ENCODE measurements at regions not wholly inside any gene's neighbourhood (a gene's known extent, or its start where the extent isn't known, plus 50 kb on each side); places are given as distances from the start of the nearest gene placed in this dataset.

DNA sequence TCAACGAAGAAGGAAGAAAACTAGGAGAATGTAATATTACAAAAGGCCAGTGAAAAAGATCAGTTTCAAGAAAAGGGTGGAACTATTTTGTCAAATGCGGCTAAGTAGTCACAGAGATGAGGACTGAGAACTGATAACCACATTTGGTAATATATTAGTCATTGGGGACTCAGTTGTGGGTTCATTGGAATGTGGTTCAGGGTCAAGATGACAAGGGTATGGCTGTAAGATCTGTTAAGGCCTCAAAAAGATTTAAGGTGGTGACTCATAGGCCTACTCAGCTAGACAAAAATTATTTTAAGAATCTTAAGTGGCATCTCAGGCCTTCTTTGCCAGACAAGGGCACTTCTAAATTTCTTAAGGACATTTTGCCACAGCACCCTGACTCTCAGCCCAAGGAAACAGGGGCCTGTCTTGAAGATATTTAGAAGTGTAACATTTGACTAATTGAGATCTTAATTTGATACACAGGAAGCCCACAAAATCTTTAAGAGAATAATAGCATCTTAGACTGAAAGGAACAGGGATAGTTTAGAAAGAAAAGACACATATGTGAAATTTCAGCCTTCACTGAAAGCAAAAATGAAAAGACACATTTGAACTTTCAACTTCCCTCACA is 81.3 kb downstream of the STRADB start:
- FAIRE-seq (peak; percentile 65), DNase-seq (ENCODE audit: low read depth, low spot score) (peak; percentile 55), ATAC-seq (peak; percentile 98)
- intact Hi-C loops (cut with micrococcal nuclease; ENCODE audit: unreplicated experiment) = no loop called here
- Histone ChIP-seq H3K36me3 (ENCODE audit: control insufficient read depth in 2 of 2, insufficient read depth in 2 of 2, low read length in 1 of 2) (no peaks in the 10 kb centered on the region), H2AFZ (ENCODE audit: control insufficient read depth, low read depth, low read length) (no peak overlapping the region), H3K9ac (ENCODE audit: control insufficient read depth, insufficient read depth, low read length) (no peak overlapping the region), H3K79me2 (ENCODE audit: control insufficient read depth, insufficient read depth, low read length) (no peaks in the 10 kb centered on the region), H3K4me2 (ENCODE audit: control insufficient read depth, insufficient read depth) (no peak overlapping the region), H3K4me1 (ENCODE audit: control insufficient read depth, insufficient read depth, low read length) (0 out of 2 replicates have a peak, but pooled peaks cover 3% of the 10 kb centered on the region), H4K20me1 (ENCODE audit: control insufficient read depth, insufficient read depth) (no peaks in the 10 kb centered on the region), H3K4me3 (no peak overlapping the region), H3K27ac (ENCODE audit: control insufficient read depth, insufficient read depth) (no peak overlapping the region), H3K27me3 (replicated peaks in 1 of 2; ENCODE audit: control insufficient read depth in 2 of 2, insufficient read depth in 2 of 2, low read length in 1 of 2) (no peaks in the 10 kb centered on the region), H3K9me3 (replicated peaks; ENCODE audit: control insufficient read depth, insufficient read depth, low read length) (peaks cover 6% of the 10 kb centered on the region)
- SMC1A ChIA-PET (ENCODE audit: uncharacterized antibody, unreplicated experiment) = no interaction called here
- CTCF ChIA-PET = interaction anchor here (1.9 kb wide), 1 partner anchor 20 kb away, joined by 3 read pairs; no protein-coding TSS in a partner anchor
- no TSS peak for BruUV-seq (replicated peaks)
- RAD21 ChIA-PET (ENCODE audit: unreplicated experiment) = interaction anchor here (0.8 kb wide), 1 partner anchor 51 kb away, joined by 3 read pairs; no protein-coding TSS in a partner anchor
- POLR2A ChIA-PET = no interaction called here
- 0% methylated on average over 2 of the region's 2 CpGs for WGBS (ENCODE audit: insufficient coverage, insufficient replicate concordance, low lambda C conversion rate, missing lambda C conversion rate)
- in situ Hi-C loops (cut with MboI) = no loop called here
- TF ChIP-seq HCFC1 (IDR thresholded peaks at IDR 0.05; ENCODE audit: low read length) (no peak), EP300 (IDR thresholded peaks at IDR 0.05; ENCODE audit: borderline replicate concordance in 1 of 2, control insufficient read depth in 1 of 2, low read depth in 2 of 2, low read length in 2 of 2) (no peak), RUNX3 (IDR thresholded peaks at IDR 0.05; ENCODE audit: low read length) (peak; percentile 95), GATAD2B (conservative IDR thresholded peaks at IDR 0.05; ENCODE audit: low read depth) (no peak), YBX1 (IDR thresholded peaks at IDR 0.05) (no peak), ETV6 (conservative IDR thresholded peaks at IDR 0.05 in 1 of 2, IDR thresholded peaks at IDR 0.05 in 1 of 2; ENCODE audit: borderline replicate concordance in 1 of 2, low read depth in 1 of 2) (no peak), BCL11A (IDR thresholded peaks at IDR 0.05; ENCODE audit: low read depth, low read length) (peak; percentile 65; the same call in 1 of the 2 replicates), NR2C1 (IDR thresholded peaks at IDR 0.05) (no peak), SMC3 (IDR thresholded peaks at IDR 0.05; ENCODE audit: borderline replicate concordance, low read length) (no peak), ZBED1 (IDR thresholded peaks at IDR 0.05; ENCODE audit: borderline replicate concordance) (no peak), EED (IDR thresholded peaks at IDR 0.05; ENCODE audit: low read depth) (no peak), CBFB (IDR thresholded peaks at IDR 0.05; ENCODE audit: low read depth) (peak; percentile 45; the same call in 1 of the 2 replicates), ATF2 (IDR thresholded peaks at IDR 0.05; ENCODE audit: low read length) (peak; percentile 61; the same call in 1 of the 2 replicates), SREBF2 (IDR thresholded peaks at IDR 0.05; ENCODE audit: low read length) (no peak)
- TF ChIP-seq, protein P1, sequence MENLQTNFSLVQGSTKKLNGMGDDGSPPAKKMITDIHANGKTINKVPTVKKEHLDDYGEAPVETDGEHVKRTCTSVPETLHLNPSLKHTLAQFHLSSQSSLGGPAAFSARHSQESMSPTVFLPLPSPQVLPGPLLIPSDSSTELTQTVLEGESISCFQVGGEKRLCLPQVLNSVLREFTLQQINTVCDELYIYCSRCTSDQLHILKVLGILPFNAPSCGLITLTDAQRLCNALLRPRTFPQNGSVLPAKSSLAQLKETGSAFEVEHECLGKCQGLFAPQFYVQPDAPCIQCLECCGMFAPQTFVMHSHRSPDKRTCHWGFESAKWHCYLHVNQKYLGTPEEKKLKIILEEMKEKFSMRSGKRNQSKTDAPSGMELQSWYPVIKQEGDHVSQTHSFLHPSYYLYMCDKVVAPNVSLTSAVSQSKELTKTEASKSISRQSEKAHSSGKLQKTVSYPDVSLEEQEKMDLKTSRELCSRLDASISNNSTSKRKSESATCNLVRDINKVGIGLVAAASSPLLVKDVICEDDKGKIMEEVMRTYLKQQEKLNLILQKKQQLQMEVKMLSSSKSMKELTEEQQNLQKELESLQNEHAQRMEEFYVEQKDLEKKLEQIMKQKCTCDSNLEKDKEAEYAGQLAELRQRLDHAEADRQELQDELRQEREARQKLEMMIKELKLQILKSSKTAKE (IDR thresholded peaks at IDR 0.05; ENCODE audit: low read depth, poor library complexity, severe bottlenecking) = peak; percentile 24
- TF ChIP-seq, protein P2, sequence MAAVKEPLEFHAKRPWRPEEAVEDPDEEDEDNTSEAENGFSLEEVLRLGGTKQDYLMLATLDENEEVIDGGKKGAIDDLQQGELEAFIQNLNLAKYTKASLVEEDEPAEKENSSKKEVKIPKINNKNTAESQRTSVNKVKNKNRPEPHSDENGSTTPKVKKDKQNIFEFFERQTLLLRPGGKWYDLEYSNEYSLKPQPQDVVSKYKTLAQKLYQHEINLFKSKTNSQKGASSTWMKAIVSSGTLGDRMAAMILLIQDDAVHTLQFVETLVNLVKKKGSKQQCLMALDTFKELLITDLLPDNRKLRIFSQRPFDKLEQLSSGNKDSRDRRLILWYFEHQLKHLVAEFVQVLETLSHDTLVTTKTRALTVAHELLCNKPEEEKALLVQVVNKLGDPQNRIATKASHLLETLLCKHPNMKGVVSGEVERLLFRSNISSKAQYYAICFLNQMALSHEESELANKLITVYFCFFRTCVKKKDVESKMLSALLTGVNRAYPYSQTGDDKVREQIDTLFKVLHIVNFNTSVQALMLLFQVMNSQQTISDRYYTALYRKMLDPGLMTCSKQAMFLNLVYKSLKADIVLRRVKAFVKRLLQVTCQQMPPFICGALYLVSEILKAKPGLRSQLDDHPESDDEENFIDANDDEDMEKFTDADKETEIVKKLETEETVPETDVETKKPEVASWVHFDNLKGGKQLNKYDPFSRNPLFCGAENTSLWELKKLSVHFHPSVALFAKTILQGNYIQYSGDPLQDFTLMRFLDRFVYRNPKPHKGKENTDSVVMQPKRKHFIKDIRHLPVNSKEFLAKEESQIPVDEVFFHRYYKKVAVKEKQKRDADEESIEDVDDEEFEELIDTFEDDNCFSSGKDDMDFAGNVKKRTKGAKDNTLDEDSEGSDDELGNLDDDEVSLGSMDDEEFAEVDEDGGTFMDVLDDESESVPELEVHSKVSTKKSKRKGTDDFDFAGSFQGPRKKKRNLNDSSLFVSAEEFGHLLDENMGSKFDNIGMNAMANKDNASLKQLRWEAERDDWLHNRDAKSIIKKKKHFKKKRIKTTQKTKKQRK (IDR thresholded peaks at IDR 0.05; ENCODE audit: low read depth, low read length) = no peak
- TF ChIP-seq, protein P3, sequence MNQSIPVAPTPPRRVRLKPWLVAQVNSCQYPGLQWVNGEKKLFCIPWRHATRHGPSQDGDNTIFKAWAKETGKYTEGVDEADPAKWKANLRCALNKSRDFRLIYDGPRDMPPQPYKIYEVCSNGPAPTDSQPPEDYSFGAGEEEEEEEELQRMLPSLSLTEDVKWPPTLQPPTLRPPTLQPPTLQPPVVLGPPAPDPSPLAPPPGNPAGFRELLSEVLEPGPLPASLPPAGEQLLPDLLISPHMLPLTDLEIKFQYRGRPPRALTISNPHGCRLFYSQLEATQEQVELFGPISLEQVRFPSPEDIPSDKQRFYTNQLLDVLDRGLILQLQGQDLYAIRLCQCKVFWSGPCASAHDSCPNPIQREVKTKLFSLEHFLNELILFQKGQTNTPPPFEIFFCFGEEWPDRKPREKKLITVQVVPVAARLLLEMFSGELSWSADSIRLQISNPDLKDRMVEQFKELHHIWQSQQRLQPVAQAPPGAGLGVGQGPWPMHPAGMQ (IDR thresholded peaks at IDR 0.05; ENCODE audit: borderline replicate concordance) = no peak
